ENCODE measurements at regions not wholly inside any gene's neighbourhood (a gene's known extent, or its start where the extent isn't known, plus 50 kb on each side); places are given as distances from the start of the nearest gene placed in this dataset.
A peak's percentile ranks its signal among the peaks of the same experiment; 100 is the strongest.

GRCh38 chr10:62453274-62453673 lies 79.1 kb downstream of the ZNF365 start:
- DNase-seq: no peak

GRCh38 chr10:62454687-62455397 lies 80.7 kb downstream of the ZNF365 start:
- DNase-seq: peak; percentile 85

- peak; percentile 73 for DNase-seq
Observed at GRCh38 chr10:62456611-62457101, 82.5 kb downstream of the ZNF365 start.

- DNase-seq: no peak
Observed at GRCh38 chr10:62457196-62457595, 83.0 kb downstream of the ZNF365 start.

GRCh38 chr10:62457598-62457997 lies 83.4 kb downstream of the ZNF365 start:
- DNase-seq: no peak

- peak; percentile 90 for DNase-seq
Observed at GRCh38 chr10:62459072-62459471, 84.9 kb downstream of the ZNF365 start.

GRCh38 chr10:62459500-62459899 lies 85.3 kb downstream of the ZNF365 start:
- DNase-seq: no peak

GRCh38 chr10:62460393-62460792 lies 86.2 kb downstream of the ZNF365 start:
- DNase-seq: no peak

GRCh38 chr10:62461120-62461519 lies 87.0 kb downstream of the ZNF365 start:
- DNase-seq: no peak

GRCh38 chr10:62462461-62462860 lies 88.3 kb downstream of the ZNF365 start:
- DNase-seq: no peak

GRCh38 chr10:62463364-62463763 lies 89.2 kb downstream of the ZNF365 start:
- DNase-seq: no peak

GRCh38 chr10:62464308-62464707 lies 90.1 kb downstream of the ZNF365 start:
- DNase-seq: peak; percentile 15

- no peak for DNase-seq
Observed at GRCh38 chr10:62466590-62466989, 92.4 kb downstream of the ZNF365 start.

GRCh38 chr10:62467527-62467926 lies 93.4 kb downstream of the ZNF365 start:
- peak; percentile 47 for DNase-seq

- DNase-seq: peak; percentile 74
Observed at GRCh38 chr10:62471711-62472110, 97.5 kb downstream of the ZNF365 start.

GRCh38 chr10:62473241-62473640 lies 99.1 kb downstream of the ZNF365 start:
- DNase-seq: no peak

- DNase-seq: no peak
Observed at GRCh38 chr10:62475551-62475950, 101.4 kb downstream of the ZNF365 start.

- no peak for DNase-seq
Observed at GRCh38 chr10:62479523-62479922, 105.4 kb downstream of the ZNF365 start.

- DNase-seq: no peak
Observed at GRCh38 chr10:62480196-62480595, 106.0 kb downstream of the ZNF365 start.

- no peak for DNase-seq
Observed at GRCh38 chr10:62482581-62482980, 108.4 kb downstream of the ZNF365 start.

GRCh38 chr10:62491597-62491996 lies 117.4 kb downstream of the ZNF365 start:
- no peak for DNase-seq

- peak; percentile 36 for DNase-seq
Observed at GRCh38 chr10:62492012-62492869, 118.1 kb downstream of the ZNF365 start.

- no peak for DNase-seq
Observed at GRCh38 chr10:62492870-62493180, 118.7 kb downstream of the ZNF365 start.

- DNase-seq: no peak
Observed at GRCh38 chr10:62496925-62497324, 122.8 kb downstream of the ZNF365 start.

Data from fibroblast of upper back skin (primary cell).